Uterus (tissue), 3 donors: ENCODE measurements at regions not wholly inside any gene's neighbourhood (a gene's known extent, or its start where the extent isn't known, plus 50 kb on each side); places are given as distances from the start of the nearest gene placed in this dataset.

Experiments
- DNase-seq, 2 donors: peaks; one replicate each; pipeline ENCODE4 v3.0.0-alpha.2; 2019 to 2020
- H3K27ac ChIP-seq, 2 donors: fragments of 200-600 bp; sonication (generic); 1 replicate in 1 of 2; 2 replicates in 1 of 2; pipeline ENCODE4 v1.5.1; 2016 to 2018
- H3K27me3 ChIP-seq, 2 donors: fragments of 200-600 bp; sonication (generic); one replicate each; pipeline ENCODE4 v1.5.1; 2018 to 2019; ENCODE audit warnings: control low read depth in 1 of 2
- H3K36me3 ChIP-seq, 2 donors: fragments of 200-600 bp; sonication (generic); one replicate each; pipeline ENCODE4 v1.5.1; 2019; ENCODE audit warnings: control low read depth in 1 of 2
- H3K4me1 ChIP-seq, 2 donors: fragments of 200-600 bp; sonication (generic); one replicate each; pipeline ENCODE4 v1.5.1; 2018 to 2019; ENCODE audit warnings: control low read depth in 1 of 2
- H3K4me3 ChIP-seq, 2 donors: fragments of 200-600 bp; sonication (generic); 1 replicate in 1 of 2; 2 replicates in 1 of 2; pipeline ENCODE4 v1.5.1; 2018 to 2019; ENCODE audit warnings: mild to moderate bottlenecking in 1 of 2
- H3K9me3 ChIP-seq, 2 donors: fragments of 200-600 bp; sonication (generic); one replicate each; pipeline ENCODE4 v1.5.1; 2019; ENCODE audit warnings: control low read depth in 1 of 2
- CTCF ChIP-seq, 4 experiments: fragments of 200-600 bp in 2 of 4; fragments of 450-650 bp in 2 of 4; sonication (generic) in 2 of 4; IDR thresholded peaks; one replicate each; pipeline ENCODE4 v1.5.1; 2016 to 2019; ENCODE audit warnings: antibody characterized with exemption in 4 of 4, mild to moderate bottlenecking in 2 of 4, moderate library complexity in 1 of 4
- POLR2A ChIP-seq, 2 donors: fragments of 450-650 bp; IDR thresholded peaks; one replicate each; pipeline ENCODE4 v1.6.1; 2016; ENCODE audit warnings: antibody characterized with exemption in 2 of 2, mild to moderate bottlenecking in 1 of 2, moderate library complexity in 1 of 2
- intact Hi-C: fragments of 100-400 bp; cut with DNase I; formaldehyde crosslinking; loops from one replicate; pipeline ENCODE4 v1.15.1; 2023; ENCODE audit warnings: low total_unique reads
- donor health status: DM: yes; HTN: yes; CAD: no.

GRCh38 chr1:238981317-238981933 lies 404.9 kb upstream of the CHRM3 start:
- DNase-seq, result no peak
- intact Hi-C loops, result no loop called here
- no peak overlapping the region for H3K27ac ChIP-seq
- no peaks in the 10 kb centered on the region for H3K9me3 ChIP-seq
- no peaks in the 10 kb centered on the region for H3K36me3 ChIP-seq
- H3K27me3 ChIP-seq, result no peaks in the 10 kb centered on the region
- H3K4me3 ChIP-seq, result no peak overlapping the region
- H3K4me1 ChIP-seq, result no peaks in the 10 kb centered on the region
- TF ChIP-seq CTCF (IDR thresholded peaks at IDR 0.05) (no peak), POLR2A (IDR thresholded peaks at IDR 0.05) (no peak)

- Histone ChIP-seq H3K4me3 (no peak overlapping the region), H3K9me3 (no peaks in the 10 kb centered on the region), H3K36me3 (no peaks in the 10 kb centered on the region), H3K4me1 (no peaks in the 10 kb centered on the region), H3K27me3 (no peaks in the 10 kb centered on the region), H3K27ac (no peak overlapping the region)
- TF ChIP-seq POLR2A (IDR thresholded peaks at IDR 0.05), result no peak
- TF ChIP-seq CTCF (IDR thresholded peaks at IDR 0.05), result no peak
- no peak for DNase-seq
- intact Hi-C loops, result no loop called here
These were observed 406.3 kb upstream of the CHRM3 start for GRCh38 chr1:238980053-238980452.

- Histone ChIP-seq H3K27ac (no peak overlapping the region), H3K4me1 (no peaks in the 10 kb centered on the region), H3K4me3 (no peak overlapping the region), H3K27me3 (no peaks in the 10 kb centered on the region), H3K36me3 (no peaks in the 10 kb centered on the region), H3K9me3 (no peaks in the 10 kb centered on the region)
- DNase-seq, result no peak
- intact Hi-C loops, result no loop called here
- no peak for TF ChIP-seq POLR2A (IDR thresholded peaks at IDR 0.05)
- TF ChIP-seq CTCF (IDR thresholded peaks at IDR 0.05), result no peak
These were observed 421.7 kb upstream of the CHRM3 start for GRCh38 chr1:238964631-238965030.

- intact Hi-C loops, result no loop called here
- Histone ChIP-seq H3K27me3 (no peaks in the 10 kb centered on the region), H3K27ac (no peak overlapping the region), H3K4me1 (no peaks in the 10 kb centered on the region), H3K4me3 (no peak overlapping the region), H3K9me3 (no peaks in the 10 kb centered on the region), H3K36me3 (no peaks in the 10 kb centered on the region)
- TF ChIP-seq CTCF (IDR thresholded peaks at IDR 0.05) (no peak), POLR2A (IDR thresholded peaks at IDR 0.05) (no peak)
- DNase-seq, result no peak
These were observed 423.4 kb upstream of the CHRM3 start for GRCh38 chr1:238962941-238963340.

- Histone ChIP-seq H3K9me3 (no peaks in the 10 kb centered on the region), H3K27ac (no peak overlapping the region), H3K27me3 (no peaks in the 10 kb centered on the region), H3K36me3 (no peaks in the 10 kb centered on the region), H3K4me1 (no peaks in the 10 kb centered on the region), H3K4me3 (no peak overlapping the region)
- no peak for DNase-seq
- intact Hi-C loops, result no loop called here
- TF ChIP-seq POLR2A (IDR thresholded peaks at IDR 0.05) (no peak), CTCF (IDR thresholded peaks at IDR 0.05) (no peak)
These were observed 424.6 kb upstream of the CHRM3 start for GRCh38 chr1:238961790-238962189.
